ENCODE measurements at regions not wholly inside any gene's neighbourhood (a gene's known extent, or its start where the extent isn't known, plus 50 kb on each side); places are given as distances from the start of the nearest gene placed in this dataset.

GRCh38 chr20:17860301-17861197, 108.0 kb downstream of the SNX5 start:
- ATAC-seq (ENCODE audit: low FRiP score) (no peak), DNase-seq (ENCODE audit: low spot score) (no peak)
- TF ChIP-seq CTCF (IDR thresholded peaks at IDR 0.05): no peak

- DNase-seq (ENCODE audit: low spot score) (no peak), ATAC-seq (ENCODE audit: low FRiP score) (no peak)
- TF ChIP-seq CTCF (IDR thresholded peaks at IDR 0.05): no peak
Observed at GRCh38 chr20:17859616-17860232, 108.9 kb downstream of the SNX5 start.

- peak; percentile 3 for ATAC-seq (ENCODE audit: low FRiP score)
- DNase-seq (ENCODE audit: low spot score): no peak
- TF ChIP-seq CTCF (IDR thresholded peaks at IDR 0.05): no peak
Observed at GRCh38 chr20:17859002-17859615, 109.5 kb downstream of the SNX5 start.

GRCh38 chr20:17858450-17859001, 110.1 kb downstream of the SNX5 start:
- TF ChIP-seq CTCF (IDR thresholded peaks at IDR 0.05): no peak
- ATAC-seq (ENCODE audit: low FRiP score) (no peak), DNase-seq (ENCODE audit: low spot score) (no peak)

- no peak for DNase-seq (ENCODE audit: low spot score)
- TF ChIP-seq CTCF (IDR thresholded peaks at IDR 0.05): no peak
- ATAC-seq (ENCODE audit: low FRiP score): no peak
Observed at GRCh38 chr20:17857639-17858449, 110.8 kb downstream of the SNX5 start.

- DNase-seq (ENCODE audit: low spot score) (no peak), ATAC-seq (ENCODE audit: low FRiP score) (no peak)
- TF ChIP-seq CTCF (IDR thresholded peaks at IDR 0.05): no peak
Observed at GRCh38 chr20:17856837-17857605, 111.6 kb downstream of the SNX5 start.
